ENCODE measurements at regions not wholly inside any gene's neighbourhood (a gene's known extent, or its start where the extent isn't known, plus 50 kb on each side); places are given as distances from the start of the nearest gene placed in this dataset.

DNA sequence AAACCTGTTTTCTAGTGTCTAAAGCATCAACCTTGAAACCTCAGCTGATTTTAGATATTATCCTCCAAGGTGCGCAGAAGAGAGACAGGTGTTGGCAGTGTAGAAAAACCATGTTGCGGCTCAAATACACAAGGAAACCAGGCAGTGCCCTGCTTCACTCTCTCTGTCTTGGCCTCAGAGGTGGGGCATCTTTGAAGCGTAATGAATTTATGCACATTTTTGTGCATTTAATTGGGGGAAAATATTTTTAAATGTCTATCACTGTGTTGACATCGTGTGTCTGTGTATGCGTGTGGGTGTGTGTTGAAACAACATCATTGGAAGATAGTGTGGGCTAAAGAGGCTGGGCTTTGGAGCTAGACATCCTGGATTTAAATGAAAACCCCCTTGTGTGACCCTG lies 334.0 kb upstream of the CHD6 start (continued):
- TF ChIP-seq, protein P1, sequence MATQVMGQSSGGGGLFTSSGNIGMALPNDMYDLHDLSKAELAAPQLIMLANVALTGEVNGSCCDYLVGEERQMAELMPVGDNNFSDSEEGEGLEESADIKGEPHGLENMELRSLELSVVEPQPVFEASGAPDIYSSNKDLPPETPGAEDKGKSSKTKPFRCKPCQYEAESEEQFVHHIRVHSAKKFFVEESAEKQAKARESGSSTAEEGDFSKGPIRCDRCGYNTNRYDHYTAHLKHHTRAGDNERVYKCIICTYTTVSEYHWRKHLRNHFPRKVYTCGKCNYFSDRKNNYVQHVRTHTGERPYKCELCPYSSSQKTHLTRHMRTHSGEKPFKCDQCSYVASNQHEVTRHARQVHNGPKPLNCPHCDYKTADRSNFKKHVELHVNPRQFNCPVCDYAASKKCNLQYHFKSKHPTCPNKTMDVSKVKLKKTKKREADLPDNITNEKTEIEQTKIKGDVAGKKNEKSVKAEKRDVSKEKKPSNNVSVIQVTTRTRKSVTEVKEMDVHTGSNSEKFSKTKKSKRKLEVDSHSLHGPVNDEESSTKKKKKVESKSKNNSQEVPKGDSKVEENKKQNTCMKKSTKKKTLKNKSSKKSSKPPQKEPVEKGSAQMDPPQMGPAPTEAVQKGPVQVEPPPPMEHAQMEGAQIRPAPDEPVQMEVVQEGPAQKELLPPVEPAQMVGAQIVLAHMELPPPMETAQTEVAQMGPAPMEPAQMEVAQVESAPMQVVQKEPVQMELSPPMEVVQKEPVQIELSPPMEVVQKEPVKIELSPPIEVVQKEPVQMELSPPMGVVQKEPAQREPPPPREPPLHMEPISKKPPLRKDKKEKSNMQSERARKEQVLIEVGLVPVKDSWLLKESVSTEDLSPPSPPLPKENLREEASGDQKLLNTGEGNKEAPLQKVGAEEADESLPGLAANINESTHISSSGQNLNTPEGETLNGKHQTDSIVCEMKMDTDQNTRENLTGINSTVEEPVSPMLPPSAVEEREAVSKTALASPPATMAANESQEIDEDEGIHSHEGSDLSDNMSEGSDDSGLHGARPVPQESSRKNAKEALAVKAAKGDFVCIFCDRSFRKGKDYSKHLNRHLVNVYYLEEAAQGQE (IDR thresholded peaks at IDR 0.05; ENCODE audit: unreplicated experiment), result no peak
- no peak for TF ChIP-seq JUNB (IDR thresholded peaks at IDR 0.05; ENCODE audit: unreplicated experiment)
- TF ChIP-seq ZNF114 (CRISPR knock-in tag; IDR thresholded peaks at IDR 0.05), result no peak
- TF ChIP-seq STAT1 (IDR thresholded peaks at IDR 0.05; ENCODE audit: unreplicated experiment), result no peak
- TF ChIP-seq, protein P2, sequence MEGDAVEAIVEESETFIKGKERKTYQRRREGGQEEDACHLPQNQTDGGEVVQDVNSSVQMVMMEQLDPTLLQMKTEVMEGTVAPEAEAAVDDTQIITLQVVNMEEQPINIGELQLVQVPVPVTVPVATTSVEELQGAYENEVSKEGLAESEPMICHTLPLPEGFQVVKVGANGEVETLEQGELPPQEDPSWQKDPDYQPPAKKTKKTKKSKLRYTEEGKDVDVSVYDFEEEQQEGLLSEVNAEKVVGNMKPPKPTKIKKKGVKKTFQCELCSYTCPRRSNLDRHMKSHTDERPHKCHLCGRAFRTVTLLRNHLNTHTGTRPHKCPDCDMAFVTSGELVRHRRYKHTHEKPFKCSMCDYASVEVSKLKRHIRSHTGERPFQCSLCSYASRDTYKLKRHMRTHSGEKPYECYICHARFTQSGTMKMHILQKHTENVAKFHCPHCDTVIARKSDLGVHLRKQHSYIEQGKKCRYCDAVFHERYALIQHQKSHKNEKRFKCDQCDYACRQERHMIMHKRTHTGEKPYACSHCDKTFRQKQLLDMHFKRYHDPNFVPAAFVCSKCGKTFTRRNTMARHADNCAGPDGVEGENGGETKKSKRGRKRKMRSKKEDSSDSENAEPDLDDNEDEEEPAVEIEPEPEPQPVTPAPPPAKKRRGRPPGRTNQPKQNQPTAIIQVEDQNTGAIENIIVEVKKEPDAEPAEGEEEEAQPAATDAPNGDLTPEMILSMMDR (conservative IDR thresholded peaks at IDR 0.05; ENCODE audit: low read depth in 2 of 2), result no peak
- TF ChIP-seq ZNF331 (CRISPR knock-in tag; IDR thresholded peaks at IDR 0.05; ENCODE audit: low read depth), result no peak
- TF ChIP-seq EZH2phosphoT487 (IDR thresholded peaks at IDR 0.05; ENCODE audit: unreplicated experiment), result no peak

DNA sequence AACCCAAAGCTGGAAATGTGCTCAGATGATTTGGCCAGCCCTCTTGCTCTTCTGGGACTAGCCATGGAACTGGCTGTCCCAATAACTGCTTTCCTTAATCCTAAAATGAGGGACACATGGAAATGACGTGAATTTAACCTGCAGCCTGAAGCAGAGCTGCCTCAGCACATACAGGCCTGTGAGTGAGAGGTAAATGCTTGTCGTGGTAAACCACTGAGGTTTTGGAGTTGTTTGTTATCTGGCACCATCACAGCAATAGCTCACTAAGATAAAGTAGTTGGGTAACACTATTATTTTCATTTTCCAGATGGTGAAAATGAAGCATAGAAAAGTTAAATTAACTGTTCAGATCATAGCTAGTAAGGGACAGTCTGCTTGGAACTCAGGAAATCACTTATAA lies 333.4 kb upstream of the CHD6 start:
- Mint-ChIP-seq H3K36me3 (ENCODE audit: low read depth) (peaks cover 9% of the 10 kb centered on the region; the same call in 2 of the 3 replicates), H3K4me3 (no peak overlapping the region), H3K27ac (no peak overlapping the region), H3K27me3 (ENCODE audit: insufficient read depth, low read depth, poor library complexity) (peaks cover 4% of the 10 kb centered on the region), H3K4me1 (no peaks in the 10 kb centered on the region), H3K9me3 (peaks cover 89% of the 10 kb centered on the region)
- no peaks in the 10 kb centered on the region for H3F3A ChIP-seq (replicated peaks; ENCODE audit: low read depth)
- no peak for DNase-seq (ENCODE audit: low spot score)
- H3K4me1 ChIP-seq (ENCODE audit: insufficient read depth), result no peaks in the 10 kb centered on the region
- H3K36me3 ChIP-seq (ENCODE audit: insufficient read depth), result 0 out of 2 replicates have a peak, but pooled peaks cover 4% of the 10 kb centered on the region
- no peaks in the 10 kb centered on the region for H3K79me2 ChIP-seq (replicated peaks; ENCODE audit: insufficient read depth)
- H3K9me2 ChIP-seq (ENCODE audit: insufficient read depth), result no peaks in the 10 kb centered on the region
- H3K27ac ChIP-seq (ENCODE audit: low read depth), result no peak overlapping the region
- TF ChIP-seq NANOG (IDR thresholded peaks at IDR 0.05; ENCODE audit: borderline replicate concordance) (no peak), ZNF114 (CRISPR knock-in tag; IDR thresholded peaks at IDR 0.05) (no peak), JUNB (IDR thresholded peaks at IDR 0.05; ENCODE audit: unreplicated experiment) (no peak)
- TF ChIP-seq, protein P2 (conservative IDR thresholded peaks at IDR 0.05; ENCODE audit: low read depth in 2 of 2), result no peak
- no peak overlapping the region for H3K4me3 ChIP-seq
- no peak overlapping the region for H2AFZ ChIP-seq
- no peak overlapping the region for H3K4me2 ChIP-seq
- H3K27me3 ChIP-seq (ENCODE audit: insufficient read depth), result no peaks in the 10 kb centered on the region
- no peak for ATAC-seq
- H4K20me1 ChIP-seq (replicated peaks; ENCODE audit: insufficient read depth), result no peaks in the 10 kb centered on the region
